ENCODE measurements at regions not wholly inside any gene's neighbourhood (a gene's known extent, or its start where the extent isn't known, plus 50 kb on each side); places are given as distances from the start of the nearest gene placed in this dataset.

DNA sequence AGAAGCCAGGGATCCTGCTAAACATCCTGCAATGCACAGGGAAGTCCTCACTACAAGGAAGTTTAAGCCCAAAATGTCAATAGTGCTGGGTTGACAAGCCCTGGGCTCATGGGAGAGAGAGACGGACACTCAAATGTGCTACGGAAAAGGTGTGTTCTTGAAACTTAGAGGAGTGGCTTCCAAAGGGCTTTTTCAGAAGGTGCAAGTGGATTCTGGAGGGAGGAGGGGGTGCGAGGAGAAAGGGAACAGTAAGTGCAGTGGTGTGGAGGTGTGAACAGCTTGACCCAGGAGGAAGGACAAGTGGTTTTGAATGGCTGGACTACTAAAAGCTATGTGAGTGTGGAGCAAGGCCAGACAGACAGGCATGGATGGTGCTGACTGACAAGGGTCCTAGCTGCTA is 50.4 kb upstream of the CECR2 start:
- no peak overlapping the region for H3K27ac ChIP-seq (ENCODE audit: low read depth, low read length)
- H3K9me3 ChIP-seq (ENCODE audit: control insufficient read depth, insufficient read depth, low read length) = no peaks in the 10 kb centered on the region
- no peaks in the 10 kb centered on the region for H3K36me3 ChIP-seq (ENCODE audit: control insufficient read depth, insufficient read depth, low read length)
- no peak for DNase-seq (ENCODE audit: low read depth in 4 of 6, low spot score in 6 of 6)
- WGBS (ENCODE audit: insufficient coverage) = 88% methylated on average over 3 of the region's 3 CpGs
- H3K4me1 ChIP-seq (ENCODE audit: control insufficient read depth, insufficient read depth, low read length) = no peaks in the 10 kb centered on the region
- no peak overlapping the region for H3K4me3 ChIP-seq (ENCODE audit: low read depth, low read length)
- H3K27me3 ChIP-seq (ENCODE audit: control insufficient read depth, insufficient read depth, low read length) = no peaks in the 10 kb centered on the region

- no peak for DNase-seq (ENCODE audit: low read depth in 4 of 6, low spot score in 6 of 6)
- H3K4me1 ChIP-seq (ENCODE audit: control insufficient read depth, insufficient read depth, low read length) = no peaks in the 10 kb centered on the region
- 71% methylated on average over 5 of the region's 7 CpGs for WGBS (ENCODE audit: insufficient coverage)
- H3K4me3 ChIP-seq (ENCODE audit: low read depth, low read length) = no peak overlapping the region
- no peaks in the 10 kb centered on the region for H3K27me3 ChIP-seq (ENCODE audit: control insufficient read depth, insufficient read depth, low read length)
- no peaks in the 10 kb centered on the region for H3K36me3 ChIP-seq (ENCODE audit: control insufficient read depth, insufficient read depth, low read length)
- no peak overlapping the region for H3K27ac ChIP-seq (ENCODE audit: low read depth, low read length)
- H3K9me3 ChIP-seq (ENCODE audit: control insufficient read depth, insufficient read depth, low read length) = no peaks in the 10 kb centered on the region
Observed at GRCh38 chr22:17315310-17315709, 54.0 kb upstream of the CECR2 start.

DNA sequence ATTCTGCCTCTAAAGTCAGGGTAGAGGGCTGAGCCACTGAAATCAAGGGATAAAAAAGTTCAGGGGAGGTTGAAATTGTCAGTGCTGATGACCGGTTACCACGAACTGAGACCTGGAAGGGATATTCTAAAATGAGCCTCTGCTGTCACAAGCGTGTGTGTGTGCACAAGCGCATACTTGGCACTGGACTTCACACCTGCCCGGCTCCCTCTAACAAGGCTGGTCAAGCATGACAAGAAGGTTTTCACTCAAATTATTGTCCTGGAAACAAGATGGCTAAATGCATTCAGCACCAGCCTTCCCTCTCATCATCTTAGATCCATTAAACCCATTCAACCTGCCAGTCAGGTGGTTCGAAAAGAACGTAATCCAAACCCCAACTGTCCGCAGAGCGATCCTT is 54.8 kb upstream of the CECR2 start:
- H3K27ac ChIP-seq (ENCODE audit: low read depth, low read length) = no peak overlapping the region
- WGBS (ENCODE audit: insufficient coverage) = 72% methylated on average over 7 of the region's 9 CpGs
- no peaks in the 10 kb centered on the region for H3K9me3 ChIP-seq (ENCODE audit: control insufficient read depth, insufficient read depth, low read length)
- H3K27me3 ChIP-seq (ENCODE audit: control insufficient read depth, insufficient read depth, low read length) = no peaks in the 10 kb centered on the region
- no peaks in the 10 kb centered on the region for H3K4me1 ChIP-seq (ENCODE audit: control insufficient read depth, insufficient read depth, low read length)
- no peak overlapping the region for H3K4me3 ChIP-seq (ENCODE audit: low read depth, low read length)
- no peaks in the 10 kb centered on the region for H3K36me3 ChIP-seq (ENCODE audit: control insufficient read depth, insufficient read depth, low read length)
- DNase-seq (ENCODE audit: low read depth in 4 of 6, low spot score in 6 of 6) = peak in 1 of 6 donors; percentile 6

DNA sequence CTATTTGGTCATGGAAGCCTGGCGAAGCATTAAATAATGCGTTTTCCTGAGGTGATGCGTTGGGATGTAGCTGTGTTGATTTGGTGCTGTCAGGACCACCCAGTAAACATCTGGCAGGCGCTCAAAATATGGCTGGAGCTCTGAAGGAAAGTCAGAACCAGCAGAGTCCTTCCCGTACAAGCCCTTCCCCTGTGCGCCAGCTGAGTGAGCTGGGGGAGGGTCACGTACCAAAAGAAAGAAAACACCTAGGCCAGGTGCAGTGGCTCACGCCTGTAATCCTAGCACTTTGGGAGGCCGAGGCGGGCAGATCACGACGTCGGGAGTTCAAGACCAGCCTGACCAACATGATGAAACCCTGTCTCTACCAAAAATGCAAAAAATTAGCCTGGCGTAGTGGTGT is 55.6 kb upstream of the CECR2 start:
- Histone ChIP-seq H3K4me3 (ENCODE audit: low read depth, low read length) (no peak overlapping the region), H3K36me3 (ENCODE audit: control insufficient read depth, insufficient read depth, low read length) (no peaks in the 10 kb centered on the region), H3K27me3 (ENCODE audit: control insufficient read depth, insufficient read depth, low read length) (no peaks in the 10 kb centered on the region), H3K9me3 (ENCODE audit: control insufficient read depth, insufficient read depth, low read length) (no peaks in the 10 kb centered on the region), H3K4me1 (ENCODE audit: control insufficient read depth, insufficient read depth, low read length) (no peaks in the 10 kb centered on the region), H3K27ac (ENCODE audit: low read depth, low read length) (no peak overlapping the region)
- DNase-seq (ENCODE audit: low read depth in 4 of 6, low spot score in 6 of 6) = no peak
- 85% methylated on average over 14 of the region's 14 CpGs for WGBS (ENCODE audit: insufficient coverage)

- no peaks in the 10 kb centered on the region for H3K9me3 ChIP-seq (ENCODE audit: control insufficient read depth, insufficient read depth, low read length)
- H3K27me3 ChIP-seq (ENCODE audit: control insufficient read depth, insufficient read depth, low read length) = no peaks in the 10 kb centered on the region
- H3K4me1 ChIP-seq (ENCODE audit: control insufficient read depth, insufficient read depth, low read length) = no peaks in the 10 kb centered on the region
- H3K4me3 ChIP-seq (ENCODE audit: low read depth, low read length) = no peak overlapping the region
- no peaks in the 10 kb centered on the region for H3K36me3 ChIP-seq (ENCODE audit: control insufficient read depth, insufficient read depth, low read length)
- no peak overlapping the region for H3K27ac ChIP-seq (ENCODE audit: low read depth, low read length)
- 84% methylated on average over 9 of the region's 9 CpGs for WGBS (ENCODE audit: insufficient coverage)
- no peak for DNase-seq (ENCODE audit: low read depth in 4 of 6, low spot score in 6 of 6)
Observed at GRCh38 chr22:17307566-17307965, 61.7 kb upstream of the CECR2 start.

GRCh38 chr22:17305076-17305475 is 64.2 kb upstream of the CECR2 start:
- Histone ChIP-seq H3K9me3 (ENCODE audit: control insufficient read depth, insufficient read depth, low read length) (no peaks in the 10 kb centered on the region), H3K4me3 (ENCODE audit: low read depth, low read length) (no peak overlapping the region), H3K36me3 (ENCODE audit: control insufficient read depth, insufficient read depth, low read length) (no peaks in the 10 kb centered on the region), H3K4me1 (ENCODE audit: control insufficient read depth, insufficient read depth, low read length) (no peaks in the 10 kb centered on the region), H3K27ac (ENCODE audit: low read depth, low read length) (no peak overlapping the region), H3K27me3 (ENCODE audit: control insufficient read depth, insufficient read depth, low read length) (no peaks in the 10 kb centered on the region)
- 100% methylated on average over 2 of the region's 5 CpGs for WGBS (ENCODE audit: insufficient coverage)
- no peak for DNase-seq (ENCODE audit: low read depth in 4 of 6, low spot score in 6 of 6)

DNA sequence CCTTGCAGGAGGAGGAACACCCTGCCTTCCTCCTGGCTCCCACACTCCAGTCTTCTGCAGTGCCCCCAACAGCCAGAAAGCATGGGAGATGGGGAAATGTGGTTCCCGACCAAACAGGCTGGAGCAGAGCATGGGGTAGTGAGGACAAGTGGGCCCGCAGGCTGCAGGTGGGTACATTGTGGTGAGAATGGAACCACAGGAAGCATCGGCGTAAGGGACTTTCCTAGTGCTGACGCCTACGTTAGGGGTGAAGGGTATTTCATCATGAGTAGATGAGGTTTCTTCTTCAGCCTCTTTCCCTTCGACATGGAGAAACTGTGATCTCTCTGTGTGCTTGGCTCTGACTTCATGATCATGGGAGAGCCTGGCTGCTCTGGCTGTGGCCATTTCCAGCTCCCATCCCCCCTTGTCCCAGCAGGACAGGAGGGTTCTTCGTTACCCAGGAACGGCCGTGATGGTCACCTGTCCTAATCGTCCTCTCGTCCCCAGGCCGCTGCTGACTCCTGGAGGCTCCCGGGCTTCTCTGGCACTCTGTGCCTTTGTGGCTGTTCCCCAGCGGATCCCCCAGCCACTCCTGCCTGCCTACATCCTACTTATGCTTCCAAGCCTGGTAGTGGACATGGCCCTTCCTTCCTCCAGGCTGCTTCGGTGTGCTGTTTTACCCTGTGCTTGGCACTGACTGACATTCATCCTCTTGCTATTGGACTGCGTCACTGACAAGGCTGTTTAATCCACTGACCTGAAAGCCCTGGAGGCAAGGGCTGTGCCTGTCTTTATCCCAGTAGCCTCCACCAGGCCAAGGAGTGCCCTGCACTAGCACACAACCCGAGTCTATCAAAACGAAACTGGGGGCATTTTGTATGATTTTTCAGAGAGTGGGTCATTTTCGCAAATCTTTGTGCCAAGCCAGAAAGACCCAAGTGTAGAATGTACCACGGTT is 65.2 kb upstream of the CECR2 start:
- Histone ChIP-seq H3K27me3 (ENCODE audit: control insufficient read depth, insufficient read depth, low read length) (no peaks in the 10 kb centered on the region), H3K9me3 (ENCODE audit: control insufficient read depth, insufficient read depth, low read length) (no peaks in the 10 kb centered on the region), H3K4me3 (ENCODE audit: low read depth, low read length) (no peak overlapping the region), H3K36me3 (ENCODE audit: control insufficient read depth, insufficient read depth, low read length) (no peaks in the 10 kb centered on the region), H3K27ac (ENCODE audit: low read depth, low read length) (no peak overlapping the region), H3K4me1 (ENCODE audit: control insufficient read depth, insufficient read depth, low read length) (no peaks in the 10 kb centered on the region)
- WGBS (ENCODE audit: insufficient coverage) = 88% methylated on average over 18 of the region's 21 CpGs
- DNase-seq (ENCODE audit: low read depth in 4 of 6, low spot score in 6 of 6) = no peak

DNA sequence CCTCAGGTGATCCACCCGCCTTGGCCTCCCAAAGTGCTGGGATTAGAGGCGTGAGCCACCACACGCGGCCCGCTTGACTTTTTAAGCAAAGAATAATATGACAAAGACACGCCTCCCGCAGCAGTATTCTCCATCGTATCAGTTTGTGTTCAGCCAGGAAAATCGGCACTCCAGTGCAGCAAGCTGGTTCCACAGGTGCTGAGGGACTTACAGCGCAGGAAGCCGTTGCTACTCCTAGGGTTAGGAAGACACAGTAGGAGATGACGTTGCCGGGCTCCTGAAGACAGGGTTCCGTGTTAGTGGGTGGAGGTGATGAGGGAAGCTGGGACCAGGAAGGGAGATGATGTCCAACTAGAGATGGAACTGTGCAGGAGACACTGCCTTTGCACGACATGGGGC is 65.8 kb upstream of the CECR2 start:
- DNase-seq (ENCODE audit: low read depth in 4 of 6, low spot score in 6 of 6) = no peak
- 94% methylated on average over 14 of the region's 15 CpGs for whole genome bisulfite sequencing (ENCODE audit: insufficient coverage)

GRCh38 chr22:17302616-17303015 is 66.6 kb upstream of the CECR2 start:
- H3K4me1 ChIP-seq (ENCODE audit: control insufficient read depth, insufficient read depth, low read length) = no peaks in the 10 kb centered on the region
- no CpG with 5 or more reads among the region's 1 CpG for WGBS (ENCODE audit: insufficient coverage)

More for the DNA sequence above, 65.8 kb upstream of the CECR2 start:
- H3K27me3 ChIP-seq (ENCODE audit: control insufficient read depth, insufficient read depth, low read length) = no peaks in the 10 kb centered on the region
- no peak overlapping the region for H3K4me3 ChIP-seq (ENCODE audit: low read depth, low read length)
- no peaks in the 10 kb centered on the region for H3K4me1 ChIP-seq (ENCODE audit: control insufficient read depth, insufficient read depth, low read length)
- H3K27ac ChIP-seq (ENCODE audit: low read depth, low read length) = no peak overlapping the region
- no peaks in the 10 kb centered on the region for H3K36me3 ChIP-seq (ENCODE audit: control insufficient read depth, insufficient read depth, low read length)
- no peaks in the 10 kb centered on the region for H3K9me3 ChIP-seq (ENCODE audit: control insufficient read depth, insufficient read depth, low read length)

GRCh38 chr22:17300926-17301325 is 68.3 kb upstream of the CECR2 start:
- Histone ChIP-seq H3K9me3 (ENCODE audit: control insufficient read depth, insufficient read depth, low read length) (no peaks in the 10 kb centered on the region), H3K36me3 (ENCODE audit: control insufficient read depth, insufficient read depth, low read length) (no peaks in the 10 kb centered on the region), H3K27ac (ENCODE audit: low read depth, low read length) (no peak overlapping the region), H3K27me3 (ENCODE audit: control insufficient read depth, insufficient read depth, low read length) (no peaks in the 10 kb centered on the region), H3K4me3 (ENCODE audit: low read depth, low read length) (no peak overlapping the region), H3K4me1 (ENCODE audit: control insufficient read depth, insufficient read depth, low read length) (no peaks in the 10 kb centered on the region)
- no peak for DNase-seq (ENCODE audit: low read depth in 4 of 6, low spot score in 6 of 6)
- 100% methylated on average over 2 of the region's 2 CpGs for WGBS (ENCODE audit: insufficient coverage)

More at GRCh38 chr22:17302616-17303015, 66.6 kb upstream of the CECR2 start:
- Histone ChIP-seq H3K4me3 (ENCODE audit: low read depth, low read length) (no peak overlapping the region), H3K27me3 (ENCODE audit: control insufficient read depth, insufficient read depth, low read length) (no peaks in the 10 kb centered on the region), H3K27ac (ENCODE audit: low read depth, low read length) (no peak overlapping the region), H3K9me3 (ENCODE audit: control insufficient read depth, insufficient read depth, low read length) (no peaks in the 10 kb centered on the region), H3K36me3 (ENCODE audit: control insufficient read depth, insufficient read depth, low read length) (no peaks in the 10 kb centered on the region)
- DNase-seq (ENCODE audit: low read depth in 4 of 6, low spot score in 6 of 6) = no peak

Measured in spinal cord (tissue), 9 donors.